ENCODE measurements at regions not wholly inside any gene's neighbourhood (a gene's known extent, or its start where the extent isn't known, plus 50 kb on each side); places are given as distances from the start of the nearest gene placed in this dataset.

DNA sequence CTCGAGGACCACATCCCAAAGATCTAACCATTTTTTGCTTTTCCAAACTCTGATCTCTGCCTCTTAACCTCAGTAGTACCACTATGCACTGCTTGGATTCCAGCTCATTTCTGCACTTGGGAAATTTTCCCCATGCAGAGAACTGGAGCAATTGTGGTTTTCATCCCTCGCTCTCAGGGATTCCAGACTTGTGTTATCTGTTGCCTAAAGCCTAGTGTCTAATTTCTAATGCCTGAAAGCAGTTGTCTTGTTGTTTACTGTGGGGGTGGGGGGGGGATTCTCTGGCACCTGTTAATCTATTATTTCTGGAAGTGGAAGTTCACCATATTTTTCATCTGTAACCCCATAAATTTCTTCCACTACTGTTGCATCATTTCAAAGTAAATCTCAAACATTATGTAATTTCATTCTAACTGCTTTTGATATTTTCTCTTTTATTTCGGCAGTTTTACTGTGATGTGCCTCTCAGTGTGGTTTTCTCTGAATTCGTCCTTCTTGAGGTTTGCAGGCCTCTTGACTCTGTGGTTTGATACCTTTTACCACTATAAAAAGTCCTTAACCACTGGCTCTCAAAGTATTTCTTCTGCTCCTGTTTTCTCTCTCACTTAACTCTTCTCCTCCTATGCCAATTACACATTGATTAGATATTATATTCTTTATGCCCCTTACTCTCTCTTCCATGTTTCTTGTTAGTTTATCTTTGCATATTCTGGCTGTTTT is 205.6 kb upstream of the EOLA2 start:
- no peak for DNase-seq
- no peak overlapping the region for H3K4me3 ChIP-seq (ENCODE audit: low read depth in 2 of 2, low read length in 1 of 2)
- WGBS (ENCODE audit: low lambda C conversion rate), result 25% methylated on average over 4 of the region's 4 CpGs
- ChIA-PET CTCF (no interaction called here), POLR2A (no interaction called here)
- H3K27ac ChIP-seq (ENCODE audit: low read depth in 2 of 2, low read length in 1 of 2), result no peak overlapping the region
- H3K9ac ChIP-seq, result no peak overlapping the region
- H3K36me3 ChIP-seq (replicated peaks in 1 of 2; ENCODE audit: control insufficient read depth in 1 of 2, insufficient read depth in 2 of 2, low read length in 1 of 2), result no peaks in the 10 kb centered on the region
- H3K9me2 ChIP-seq, result no peaks in the 10 kb centered on the region
- TF ChIP-seq TCF12 (IDR thresholded peaks at IDR 0.05), result no peak
- TF ChIP-seq, protein P1, sequence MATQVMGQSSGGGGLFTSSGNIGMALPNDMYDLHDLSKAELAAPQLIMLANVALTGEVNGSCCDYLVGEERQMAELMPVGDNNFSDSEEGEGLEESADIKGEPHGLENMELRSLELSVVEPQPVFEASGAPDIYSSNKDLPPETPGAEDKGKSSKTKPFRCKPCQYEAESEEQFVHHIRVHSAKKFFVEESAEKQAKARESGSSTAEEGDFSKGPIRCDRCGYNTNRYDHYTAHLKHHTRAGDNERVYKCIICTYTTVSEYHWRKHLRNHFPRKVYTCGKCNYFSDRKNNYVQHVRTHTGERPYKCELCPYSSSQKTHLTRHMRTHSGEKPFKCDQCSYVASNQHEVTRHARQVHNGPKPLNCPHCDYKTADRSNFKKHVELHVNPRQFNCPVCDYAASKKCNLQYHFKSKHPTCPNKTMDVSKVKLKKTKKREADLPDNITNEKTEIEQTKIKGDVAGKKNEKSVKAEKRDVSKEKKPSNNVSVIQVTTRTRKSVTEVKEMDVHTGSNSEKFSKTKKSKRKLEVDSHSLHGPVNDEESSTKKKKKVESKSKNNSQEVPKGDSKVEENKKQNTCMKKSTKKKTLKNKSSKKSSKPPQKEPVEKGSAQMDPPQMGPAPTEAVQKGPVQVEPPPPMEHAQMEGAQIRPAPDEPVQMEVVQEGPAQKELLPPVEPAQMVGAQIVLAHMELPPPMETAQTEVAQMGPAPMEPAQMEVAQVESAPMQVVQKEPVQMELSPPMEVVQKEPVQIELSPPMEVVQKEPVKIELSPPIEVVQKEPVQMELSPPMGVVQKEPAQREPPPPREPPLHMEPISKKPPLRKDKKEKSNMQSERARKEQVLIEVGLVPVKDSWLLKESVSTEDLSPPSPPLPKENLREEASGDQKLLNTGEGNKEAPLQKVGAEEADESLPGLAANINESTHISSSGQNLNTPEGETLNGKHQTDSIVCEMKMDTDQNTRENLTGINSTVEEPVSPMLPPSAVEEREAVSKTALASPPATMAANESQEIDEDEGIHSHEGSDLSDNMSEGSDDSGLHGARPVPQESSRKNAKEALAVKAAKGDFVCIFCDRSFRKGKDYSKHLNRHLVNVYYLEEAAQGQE (IDR thresholded peaks at IDR 0.05; ENCODE audit: low read depth, low read length), result no peak
- TF ChIP-seq EZH2phosphoT487 (IDR thresholded peaks at IDR 0.05; ENCODE audit: borderline replicate concordance, low read depth), result no peak
- TF ChIP-seq GATA2 (CRISPR knock-in tag; IDR thresholded peaks at IDR 0.05), result no peak
- no peak for TF ChIP-seq EP300 (IDR thresholded peaks at IDR 0.05; ENCODE audit: borderline replicate concordance in 1 of 2, low read depth in 1 of 2, low read length in 1 of 2)
- no peak for TF ChIP-seq FOXM1 (IDR thresholded peaks at IDR 0.05; ENCODE audit: low read depth)
- TF ChIP-seq ELF1 (IDR thresholded peaks at IDR 0.05), result no peak
- TF ChIP-seq RXRA (IDR thresholded peaks at IDR 0.05; ENCODE audit: borderline replicate concordance, low read depth), result no peak
- TF ChIP-seq, protein P2, sequence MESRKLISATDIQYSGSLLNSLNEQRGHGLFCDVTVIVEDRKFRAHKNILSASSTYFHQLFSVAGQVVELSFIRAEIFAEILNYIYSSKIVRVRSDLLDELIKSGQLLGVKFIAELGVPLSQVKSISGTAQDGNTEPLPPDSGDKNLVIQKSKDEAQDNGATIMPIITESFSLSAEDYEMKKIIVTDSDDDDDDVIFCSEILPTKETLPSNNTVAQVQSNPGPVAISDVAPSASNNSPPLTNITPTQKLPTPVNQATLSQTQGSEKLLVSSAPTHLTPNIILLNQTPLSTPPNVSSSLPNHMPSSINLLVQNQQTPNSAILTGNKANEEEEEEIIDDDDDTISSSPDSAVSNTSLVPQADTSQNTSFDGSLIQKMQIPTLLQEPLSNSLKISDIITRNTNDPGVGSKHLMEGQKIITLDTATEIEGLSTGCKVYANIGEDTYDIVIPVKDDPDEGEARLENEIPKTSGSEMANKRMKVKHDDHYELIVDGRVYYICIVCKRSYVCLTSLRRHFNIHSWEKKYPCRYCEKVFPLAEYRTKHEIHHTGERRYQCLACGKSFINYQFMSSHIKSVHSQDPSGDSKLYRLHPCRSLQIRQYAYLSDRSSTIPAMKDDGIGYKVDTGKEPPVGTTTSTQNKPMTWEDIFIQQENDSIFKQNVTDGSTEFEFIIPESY (IDR thresholded peaks at IDR 0.05; ENCODE audit: borderline replicate concordance, low read depth), result no peak
- TF ChIP-seq YY1 (IDR thresholded peaks at IDR 0.05; ENCODE audit: low read depth), result no peak
- TF ChIP-seq, protein P3, sequence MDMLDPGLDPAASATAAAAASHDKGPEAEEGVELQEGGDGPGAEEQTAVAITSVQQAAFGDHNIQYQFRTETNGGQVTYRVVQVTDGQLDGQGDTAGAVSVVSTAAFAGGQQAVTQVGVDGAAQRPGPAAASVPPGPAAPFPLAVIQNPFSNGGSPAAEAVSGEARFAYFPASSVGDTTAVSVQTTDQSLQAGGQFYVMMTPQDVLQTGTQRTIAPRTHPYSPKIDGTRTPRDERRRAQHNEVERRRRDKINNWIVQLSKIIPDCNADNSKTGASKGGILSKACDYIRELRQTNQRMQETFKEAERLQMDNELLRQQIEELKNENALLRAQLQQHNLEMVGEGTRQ (IDR thresholded peaks at IDR 0.05; ENCODE audit: borderline replicate concordance, low read depth, low read length), result no peak
- TF ChIP-seq RCOR1 (IDR thresholded peaks at IDR 0.05; ENCODE audit: low read length), result no peak
- no peak for TF ChIP-seq RFX5 (IDR thresholded peaks at IDR 0.05; ENCODE audit: low read length)
- TF ChIP-seq FOXJ3 (CRISPR knock-in tag; IDR thresholded peaks at IDR 0.05), result no peak
- TF ChIP-seq, protein P4, sequence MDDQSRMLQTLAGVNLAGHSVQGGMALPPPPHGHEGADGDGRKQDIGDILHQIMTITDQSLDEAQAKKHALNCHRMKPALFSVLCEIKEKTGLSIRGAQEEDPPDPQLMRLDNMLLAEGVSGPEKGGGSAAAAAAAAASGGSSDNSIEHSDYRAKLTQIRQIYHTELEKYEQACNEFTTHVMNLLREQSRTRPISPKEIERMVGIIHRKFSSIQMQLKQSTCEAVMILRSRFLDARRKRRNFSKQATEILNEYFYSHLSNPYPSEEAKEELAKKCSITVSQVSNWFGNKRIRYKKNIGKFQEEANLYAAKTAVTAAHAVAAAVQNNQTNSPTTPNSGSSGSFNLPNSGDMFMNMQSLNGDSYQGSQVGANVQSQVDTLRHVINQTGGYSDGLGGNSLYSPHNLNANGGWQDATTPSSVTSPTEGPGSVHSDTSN (IDR thresholded peaks at IDR 0.05), result no peak
- TF ChIP-seq CHD2 (IDR thresholded peaks at IDR 0.05; ENCODE audit: low read length, partially characterized antibody), result no peak
- TF ChIP-seq, protein P5, sequence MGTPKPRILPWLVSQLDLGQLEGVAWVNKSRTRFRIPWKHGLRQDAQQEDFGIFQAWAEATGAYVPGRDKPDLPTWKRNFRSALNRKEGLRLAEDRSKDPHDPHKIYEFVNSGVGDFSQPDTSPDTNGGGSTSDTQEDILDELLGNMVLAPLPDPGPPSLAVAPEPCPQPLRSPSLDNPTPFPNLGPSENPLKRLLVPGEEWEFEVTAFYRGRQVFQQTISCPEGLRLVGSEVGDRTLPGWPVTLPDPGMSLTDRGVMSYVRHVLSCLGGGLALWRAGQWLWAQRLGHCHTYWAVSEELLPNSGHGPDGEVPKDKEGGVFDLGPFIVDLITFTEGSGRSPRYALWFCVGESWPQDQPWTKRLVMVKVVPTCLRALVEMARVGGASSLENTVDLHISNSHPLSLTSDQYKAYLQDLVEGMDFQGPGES (IDR thresholded peaks at IDR 0.05; ENCODE audit: low read depth, low read length), result no peak
- TF ChIP-seq JUND (IDR thresholded peaks at IDR 0.05), result no peak
- TF ChIP-seq, protein P6, sequence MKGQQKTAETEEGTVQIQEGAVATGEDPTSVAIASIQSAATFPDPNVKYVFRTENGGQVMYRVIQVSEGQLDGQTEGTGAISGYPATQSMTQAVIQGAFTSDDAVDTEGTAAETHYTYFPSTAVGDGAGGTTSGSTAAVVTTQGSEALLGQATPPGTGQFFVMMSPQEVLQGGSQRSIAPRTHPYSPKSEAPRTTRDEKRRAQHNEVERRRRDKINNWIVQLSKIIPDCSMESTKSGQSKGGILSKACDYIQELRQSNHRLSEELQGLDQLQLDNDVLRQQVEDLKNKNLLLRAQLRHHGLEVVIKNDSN (IDR thresholded peaks at IDR 0.05; ENCODE audit: borderline replicate concordance, low read depth), result no peak
- no peaks in the 10 kb centered on the region for H3K4me1 ChIP-seq (ENCODE audit: control insufficient read depth in 1 of 2, insufficient read depth in 2 of 2, low read depth in 1 of 2, low read length in 1 of 2)
- no peak overlapping the region for H2AFZ ChIP-seq (ENCODE audit: low read depth)
- no peaks in the 10 kb centered on the region for H3K27me3 ChIP-seq (ENCODE audit: insufficient read depth)
- no peaks in the 10 kb centered on the region for H4K20me1 ChIP-seq (ENCODE audit: insufficient read depth)
- H3K4me2 ChIP-seq, result no peak overlapping the region
- no peaks in the 10 kb centered on the region for H3K9me3 ChIP-seq
- H3F3A ChIP-seq (replicated peaks; ENCODE audit: insufficient read depth), result no peaks in the 10 kb centered on the region
- H3K79me2 ChIP-seq (ENCODE audit: insufficient read depth), result no peaks in the 10 kb centered on the region
